Spinal cord (tissue), 9 donors: ENCODE measurements at regions not wholly inside any gene's neighbourhood (a gene's known extent, or its start where the extent isn't known, plus 50 kb on each side); places are given as distances from the start of the nearest gene placed in this dataset.
A peak's percentile ranks its signal among the peaks of the same experiment; 100 is the strongest.

Source experiments
- DNase-seq, 6 donors: peaks; one replicate each; pipeline versions ENCODE4 v3.0.0 to v3.0.0-alpha.2; 2013 to 2015; ENCODE audit warnings: low spot score in 6 of 6, low read depth in 4 of 6
- H3K27ac ChIP-seq: one replicate; pipeline ENCODE4 v1.5.1; 2013; ENCODE audit warnings: low read depth, low read length, control low read depth
- H3K27me3 ChIP-seq: one replicate; pipeline ENCODE4 v1.6.1; 2013; ENCODE audit warnings: low read length; ENCODE audit not compliant: control insufficient read depth, insufficient read depth
- H3K36me3 ChIP-seq: one replicate; pipeline ENCODE4 v1.6.1; 2013; ENCODE audit warnings: low read length; ENCODE audit not compliant: control insufficient read depth, insufficient read depth
- H3K4me1 ChIP-seq: one replicate; pipeline ENCODE4 v1.6.1; 2013; ENCODE audit warnings: low read length; ENCODE audit not compliant: control insufficient read depth, insufficient read depth
- H3K4me3 ChIP-seq: one replicate; pipeline ENCODE4 v1.5.1; 2013; ENCODE audit warnings: low read depth, low read length, control low read depth
- H3K9me3 ChIP-seq: one replicate; pipeline ENCODE4 v1.6.1; 2013; ENCODE audit warnings: low read length; ENCODE audit not compliant: control insufficient read depth, insufficient read depth
- WGBS: methylation state at CpG from one replicate; pipeline ENCODE4 v1.1.5; 2013; ENCODE audit warnings: missing lambda C conversion rate; ENCODE audit not compliant: insufficient coverage; 5-methylcytosine and 5-hydroxymethylcytosine counted together
- donor health status: healthy.

DNA sequence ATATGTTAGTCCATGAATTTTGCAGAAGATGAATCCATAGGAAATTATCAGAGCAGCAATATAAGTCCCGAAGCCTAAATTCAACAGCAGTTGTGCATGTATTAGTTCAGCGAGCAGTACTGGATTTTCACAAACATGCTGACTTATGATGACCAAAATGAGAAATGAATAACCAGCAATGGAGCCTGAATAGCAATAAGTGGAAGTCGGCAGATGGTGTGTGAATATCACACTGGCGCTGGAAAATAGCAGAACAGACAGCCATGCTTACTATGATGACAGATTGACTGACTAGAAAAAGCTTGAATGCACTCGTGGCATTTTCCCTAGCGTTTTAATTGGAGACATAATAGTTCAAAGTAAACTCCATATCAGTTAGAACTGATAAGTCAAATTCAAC is 1114.5 kb downstream of the DSC3 start:
- WGBS = 85% methylated on average over 4 of the region's 6 CpGs
- Histone ChIP-seq H3K36me3 (no peaks in the 10 kb centered on the region), H3K4me1 (no peaks in the 10 kb centered on the region), H3K4me3 (no peak overlapping the region), H3K27ac (no peak overlapping the region), H3K9me3 (no peaks in the 10 kb centered on the region), H3K27me3 (no peaks in the 10 kb centered on the region)
- DNase-seq = peak in 4 of 6 donors; percentile 5 to 90 (median 51)

DNA sequence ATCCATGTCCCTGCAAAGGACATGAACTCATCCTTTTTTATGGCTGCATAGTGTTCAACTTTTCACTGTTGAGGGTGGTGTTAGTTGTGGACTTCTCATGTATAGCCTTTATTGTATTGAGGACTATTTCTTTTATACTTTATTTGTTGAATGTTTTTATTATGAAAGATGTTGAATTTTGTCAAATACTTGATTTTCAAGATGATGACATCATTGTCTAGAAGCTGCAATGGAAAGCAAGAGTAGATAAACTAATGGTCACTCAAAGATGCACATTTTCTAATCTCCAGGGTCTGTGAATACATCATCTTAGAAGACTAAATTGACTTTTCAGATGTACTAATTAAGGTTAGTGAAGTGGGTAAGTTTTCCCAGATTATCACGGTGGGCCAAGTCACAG is 1117.0 kb downstream of the DSC3 start:
- Histone ChIP-seq H3K36me3 (no peaks in the 10 kb centered on the region), H3K4me1 (no peaks in the 10 kb centered on the region), H3K27me3 (no peaks in the 10 kb centered on the region), H3K27ac (no peak overlapping the region), H3K4me3 (no peak overlapping the region), H3K9me3 (no peaks in the 10 kb centered on the region)
- 100% methylated on average over 1 of the region's 1 CpG for WGBS
- DNase-seq = no peak

DNA sequence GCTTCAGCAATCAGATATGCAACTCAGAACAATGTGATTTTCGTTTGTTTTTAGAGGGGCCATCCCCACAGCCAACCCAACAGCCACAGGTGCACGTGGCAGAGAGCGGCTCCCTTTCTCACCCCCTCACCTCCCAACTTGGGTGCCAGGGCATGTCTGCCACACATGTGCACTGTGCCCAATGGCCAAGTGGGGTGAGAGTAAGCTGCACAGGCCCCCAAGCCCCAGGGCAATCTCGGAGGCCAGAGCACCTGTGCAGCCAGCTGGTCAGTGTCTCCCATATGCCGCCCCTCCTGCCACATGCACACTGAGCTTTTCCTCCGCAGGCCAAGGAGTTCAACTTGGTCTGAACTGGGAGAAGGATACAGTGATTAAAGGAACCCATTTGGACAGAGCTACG is 1130.2 kb downstream of the DSC3 start:
- Histone ChIP-seq H3K9me3 (no peaks in the 10 kb centered on the region), H3K27me3 (no peaks in the 10 kb centered on the region), H3K4me1 (no peaks in the 10 kb centered on the region), H3K27ac (no peak overlapping the region), H3K36me3 (no peaks in the 10 kb centered on the region), H3K4me3 (no peak overlapping the region)
- WGBS = 90% methylated on average over 2 of the region's 7 CpGs
- DNase-seq = no peak

DNA sequence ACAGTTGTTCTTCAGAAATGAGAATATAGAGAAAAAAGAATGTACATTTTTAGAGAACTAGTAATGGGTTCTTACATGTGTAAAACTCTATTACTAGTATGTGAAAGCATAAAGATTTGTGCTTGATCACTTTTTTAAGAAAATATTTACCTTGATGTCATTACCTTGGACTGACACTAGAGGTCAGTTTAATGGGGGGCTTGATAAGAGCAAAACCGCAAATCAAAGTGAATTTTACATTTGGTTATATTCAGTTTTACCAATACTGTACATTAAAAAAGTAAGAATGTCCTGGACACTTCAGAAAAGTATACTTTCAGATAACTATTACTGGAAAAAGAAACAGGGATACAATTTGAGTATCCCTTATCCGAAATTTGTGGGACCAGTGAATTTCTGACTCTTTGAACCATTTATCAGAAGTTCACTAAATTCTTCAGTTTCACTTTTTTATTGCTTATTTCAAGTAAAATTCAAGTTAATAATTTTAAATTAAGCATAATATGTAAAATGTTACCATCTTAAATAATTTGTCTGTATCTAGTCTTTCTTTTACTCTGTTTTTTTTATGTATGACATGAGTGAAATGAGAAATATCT is 1149.5 kb downstream of the DSC3 start:
- WGBS = no CpG with 5 or more reads among the region's 2 CpGs
- no peak overlapping the region for H3K27ac ChIP-seq
- peak in 1 of 6 donors; percentile 9 for DNase-seq
- H3K27me3 ChIP-seq = no peaks in the 10 kb centered on the region
- H3K36me3 ChIP-seq = no peaks in the 10 kb centered on the region
- H3K4me3 ChIP-seq = no peak overlapping the region
- no peaks in the 10 kb centered on the region for H3K9me3 ChIP-seq
- no peaks in the 10 kb centered on the region for H3K4me1 ChIP-seq

DNA sequence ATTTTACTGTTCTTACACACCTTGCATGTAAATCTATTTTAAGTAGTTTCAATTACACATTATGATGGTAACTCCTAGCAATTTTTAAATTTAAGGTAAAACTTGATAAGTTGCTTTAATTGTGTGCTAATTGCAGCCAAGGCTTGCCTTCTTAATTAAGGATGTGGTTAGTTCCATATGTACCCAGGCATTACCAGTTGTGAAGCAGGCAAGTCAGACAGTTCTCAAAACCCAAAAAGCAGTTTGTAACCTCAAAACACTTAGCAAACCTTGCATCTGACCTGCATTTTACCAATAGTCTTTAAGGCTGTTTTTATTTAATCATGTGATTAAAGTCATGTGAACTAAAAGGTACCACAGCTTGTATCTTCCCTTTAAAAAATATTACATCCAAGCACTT is 1159.4 kb downstream of the DSC3 start:
- no peak overlapping the region for H3K4me3 ChIP-seq
- no peaks in the 10 kb centered on the region for H3K36me3 ChIP-seq
- DNase-seq = no peak
- no peak overlapping the region for H3K27ac ChIP-seq
- no peaks in the 10 kb centered on the region for H3K4me1 ChIP-seq
- no peaks in the 10 kb centered on the region for H3K27me3 ChIP-seq
- no peaks in the 10 kb centered on the region for H3K9me3 ChIP-seq

DNA sequence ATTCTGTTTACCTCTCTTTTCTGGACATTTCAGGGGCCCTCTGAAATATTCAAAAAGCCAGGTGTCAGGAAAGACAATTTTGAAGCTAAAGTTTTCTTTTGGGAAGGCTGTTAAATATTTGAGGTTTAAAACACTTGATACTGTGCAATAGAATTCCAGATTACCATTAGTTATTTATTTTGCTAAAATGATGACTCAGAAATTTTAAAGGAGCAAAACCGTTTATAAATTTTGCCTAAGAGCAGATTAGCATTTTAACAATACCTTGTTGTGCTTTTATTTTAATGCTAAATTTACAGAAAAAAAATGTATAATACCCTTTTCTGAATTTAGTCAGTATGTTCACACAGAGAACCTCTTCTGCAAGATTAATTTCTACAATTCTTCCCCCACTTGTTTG is 1159.9 kb downstream of the DSC3 start:
- Histone ChIP-seq H3K4me1 (no peaks in the 10 kb centered on the region), H3K27ac (no peak overlapping the region), H3K9me3 (no peaks in the 10 kb centered on the region), H3K4me3 (no peak overlapping the region), H3K27me3 (no peaks in the 10 kb centered on the region), H3K36me3 (no peaks in the 10 kb centered on the region)
- WGBS = no CpG with 5 or more reads among the region's 1 CpG
- no peak for DNase-seq

DNA sequence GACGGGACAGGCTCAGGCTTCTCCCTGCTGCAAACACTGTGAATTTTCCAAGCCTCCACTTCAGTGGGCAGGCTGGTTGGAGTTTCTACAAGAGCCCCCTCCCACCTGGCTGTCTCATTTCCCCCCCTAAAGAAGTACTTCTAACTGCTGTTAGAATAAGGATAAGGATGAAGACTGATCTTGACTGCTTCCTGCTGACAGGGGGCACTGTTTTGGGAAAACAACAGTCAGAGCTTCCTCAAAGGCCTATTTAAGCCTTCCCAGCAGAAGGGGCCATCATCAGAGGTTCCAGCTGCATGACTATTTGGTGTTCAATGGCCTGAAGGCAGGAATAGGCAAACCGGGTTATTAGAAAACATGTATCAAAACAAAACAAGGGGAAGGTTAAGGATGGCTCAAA is 1162.8 kb downstream of the DSC3 start:
- Histone ChIP-seq H3K9me3 (no peaks in the 10 kb centered on the region), H3K36me3 (no peaks in the 10 kb centered on the region), H3K27ac (no peak overlapping the region), H3K4me1 (no peaks in the 10 kb centered on the region), H3K27me3 (no peaks in the 10 kb centered on the region), H3K4me3 (no peak overlapping the region)
- DNase-seq = no peak
- WGBS = 80% methylated on average over 1 of the region's 2 CpGs

DNA sequence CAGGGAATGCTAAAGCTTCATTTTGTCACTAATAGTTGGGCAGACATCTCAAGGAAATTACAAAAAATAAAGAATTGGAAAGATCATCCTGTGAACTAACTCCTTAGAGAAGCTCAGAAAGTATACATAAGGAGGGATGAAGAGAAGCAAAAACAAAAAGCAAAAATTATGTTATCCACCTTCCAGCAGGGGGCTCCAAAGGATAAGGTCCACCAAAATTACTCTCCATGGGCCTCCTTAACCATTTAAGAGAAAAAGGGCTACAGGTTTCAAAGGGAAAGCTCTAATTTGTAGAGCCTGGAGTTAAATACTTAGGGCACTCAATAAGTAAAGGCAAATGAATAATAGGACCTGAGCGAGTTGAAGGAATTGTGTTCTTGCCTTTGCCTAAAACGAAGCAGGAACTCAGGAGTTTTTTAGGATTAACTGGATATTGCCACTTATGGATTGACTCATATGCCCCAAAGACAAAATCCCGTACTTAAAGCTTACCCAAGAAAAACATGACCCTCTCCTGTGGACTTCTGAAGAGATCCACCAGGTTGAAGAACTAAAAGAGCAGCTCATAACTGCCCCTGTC is 1167.9 kb downstream of the DSC3 start:
- Histone ChIP-seq H3K36me3 (no peaks in the 10 kb centered on the region), H3K4me3 (no peak overlapping the region), H3K4me1 (no peaks in the 10 kb centered on the region), H3K27ac (no peak overlapping the region), H3K27me3 (no peaks in the 10 kb centered on the region), H3K9me3 (no peaks in the 10 kb centered on the region)
- WGBS = 93% methylated on average over 2 of the region's 3 CpGs
- peak in 4 of 6 donors; percentile 3 to 46 (median 16) for DNase-seq

DNA sequence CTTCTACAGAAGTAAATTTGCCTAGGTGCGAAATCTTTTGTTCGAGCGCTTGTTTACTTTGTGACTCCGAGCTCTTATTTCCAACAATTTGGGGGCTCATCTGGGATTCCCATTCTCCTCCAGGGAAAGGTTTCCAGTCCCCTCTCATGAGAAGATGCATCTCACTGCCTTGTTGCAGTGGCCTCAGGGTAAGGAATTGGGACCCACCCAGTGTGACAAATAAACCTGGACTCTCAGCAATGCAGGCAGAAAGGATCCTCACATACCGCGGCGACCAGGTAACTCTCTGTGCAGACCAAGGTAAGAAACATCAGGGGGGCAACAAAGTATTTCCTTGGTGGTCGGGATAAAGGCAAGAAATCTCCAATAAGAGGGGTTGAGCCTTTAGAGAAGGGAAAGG is 1169.3 kb downstream of the DSC3 start:
- no peak overlapping the region for H3K4me3 ChIP-seq
- H3K9me3 ChIP-seq = no peaks in the 10 kb centered on the region
- WGBS = 95% methylated on average over 8 of the region's 8 CpGs
- no peaks in the 10 kb centered on the region for H3K36me3 ChIP-seq
- H3K4me1 ChIP-seq = no peaks in the 10 kb centered on the region
- DNase-seq = no peak
- no peaks in the 10 kb centered on the region for H3K27me3 ChIP-seq
- no peak overlapping the region for H3K27ac ChIP-seq

DNA sequence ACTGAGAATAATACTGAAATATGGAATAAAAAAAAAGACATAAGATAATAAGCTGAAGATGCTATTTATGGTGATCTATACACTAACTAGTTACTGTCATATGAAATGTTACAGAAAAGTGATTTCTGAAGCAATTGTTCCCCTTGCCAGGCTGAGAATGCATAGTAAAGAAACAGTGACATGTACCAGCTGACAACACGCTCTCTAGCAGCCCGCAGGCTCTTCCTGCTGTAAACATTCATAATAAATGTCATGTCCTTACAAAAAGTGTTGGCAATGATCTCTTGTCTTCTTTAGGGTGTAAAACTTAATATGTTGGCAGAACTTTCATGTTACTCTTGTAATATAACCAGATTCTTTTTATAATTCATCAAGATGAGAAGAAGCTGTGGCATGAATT is 1171.3 kb downstream of the DSC3 start:
- H3K4me1 ChIP-seq = no peaks in the 10 kb centered on the region
- no peak overlapping the region for H3K27ac ChIP-seq
- no peaks in the 10 kb centered on the region for H3K9me3 ChIP-seq
- peak in 1 of 6 donors; percentile 65 for DNase-seq
- no CpG with 5 or more reads among the region's 2 CpGs for WGBS
- no peaks in the 10 kb centered on the region for H3K36me3 ChIP-seq
- H3K27me3 ChIP-seq = no peaks in the 10 kb centered on the region
- no peak overlapping the region for H3K4me3 ChIP-seq
